NCI-H146 (cell line): ENCODE measurements at regions not wholly inside any gene's neighbourhood (a gene's known extent, or its start where the extent isn't known, plus 50 kb on each side); places are given as distances from the start of the nearest gene placed in this dataset.

Experiments
- DNase-seq: peaks from one replicate; lab custom pipeline; 2025; lab: John Stamatoyannopoulos, UW

DNA sequence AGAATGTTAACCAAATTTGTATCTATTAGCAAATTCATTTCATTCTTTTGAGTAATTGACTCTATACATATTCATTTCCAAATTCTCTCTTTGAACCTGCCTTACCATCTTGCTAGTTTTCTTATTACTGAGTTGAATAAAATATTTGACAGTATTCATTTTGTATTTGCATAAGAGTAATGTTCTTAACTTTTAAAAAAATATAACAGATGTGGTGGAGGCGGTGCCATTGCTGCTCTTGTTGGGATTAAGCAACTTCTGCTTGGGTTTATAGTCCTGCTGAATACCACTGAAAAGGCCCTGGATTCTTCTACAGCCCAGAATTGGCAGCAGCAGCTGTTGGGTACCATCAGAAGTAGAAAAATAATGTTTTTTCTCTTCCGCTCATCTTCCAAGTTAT is 148.9 kb upstream of the PEX5L start:
- no peak for DNase-seq

DNA sequence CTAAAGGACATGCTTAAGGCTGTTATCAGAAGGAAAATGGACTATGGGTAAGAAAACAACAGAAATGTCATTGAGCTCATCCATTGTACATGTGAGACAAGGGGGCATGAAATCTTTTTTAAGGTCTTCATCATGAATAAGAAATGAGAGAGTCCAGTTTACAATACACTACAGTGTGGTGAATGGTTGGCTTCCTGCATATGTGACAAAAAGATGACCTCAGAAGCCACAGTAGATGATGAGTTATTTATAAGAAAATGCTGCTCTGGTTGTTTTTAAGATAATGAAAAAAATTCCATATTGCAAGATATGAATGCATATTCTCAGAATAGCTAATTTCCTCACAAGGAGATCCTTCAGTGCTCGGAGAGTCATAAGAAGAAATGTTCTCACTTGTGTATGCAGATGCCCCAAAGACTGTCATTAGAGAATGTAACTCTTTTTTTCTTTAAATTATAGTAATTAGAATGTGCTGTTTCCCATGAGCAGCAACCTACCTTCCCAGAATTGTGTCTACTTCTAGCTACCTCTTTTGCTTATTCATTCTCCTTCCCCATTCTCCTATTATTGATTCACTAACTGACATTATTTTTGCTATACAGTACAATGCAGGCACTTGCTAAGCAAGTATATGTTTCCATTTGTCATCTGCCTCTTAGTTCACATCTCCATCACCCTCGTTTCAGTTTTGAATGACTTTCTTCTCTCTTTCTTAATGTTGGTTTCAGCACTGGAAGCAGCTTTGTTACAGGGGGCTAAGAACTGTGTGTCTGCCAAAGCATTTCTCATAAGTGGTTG is 152.0 kb upstream of the PEX5L start:
- no peak for DNase-seq

DNA sequence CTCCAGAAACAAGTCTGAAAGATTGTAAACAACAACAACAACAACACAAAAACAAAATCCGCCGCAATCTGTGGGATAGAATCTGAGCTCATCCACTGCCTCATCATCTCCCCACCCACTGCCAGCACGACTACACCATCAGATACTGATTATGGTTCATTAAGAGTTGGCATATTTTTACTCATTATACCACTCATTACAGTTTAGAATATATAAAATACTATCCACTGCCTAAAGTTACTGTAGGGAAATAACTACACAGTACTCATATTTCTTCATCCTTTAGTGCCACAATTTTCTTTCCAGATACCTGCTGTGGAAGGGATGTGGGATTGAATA is 152.5 kb upstream of the PEX5L start:
- no peak for DNase-seq

DNA sequence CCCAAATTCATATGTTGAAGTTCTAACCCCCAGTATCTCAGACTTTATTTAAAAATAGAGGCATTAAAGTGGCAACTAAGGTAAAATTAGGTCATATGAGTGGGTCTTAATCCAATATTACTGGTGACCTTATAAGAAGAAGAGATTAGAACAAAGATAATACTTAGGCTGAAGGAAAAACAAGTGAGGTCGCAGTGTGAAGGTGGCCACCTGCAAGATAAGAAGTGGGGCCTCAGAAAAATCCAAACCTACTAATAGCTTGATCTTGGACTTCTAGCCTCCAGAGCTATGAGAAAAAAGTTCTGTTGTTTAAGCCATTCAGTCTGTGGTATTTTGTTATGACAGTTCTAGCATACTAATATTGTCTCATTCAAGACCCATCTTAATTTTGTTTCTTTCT is 159.9 kb upstream of the PEX5L start:
- no peak for DNase-seq

DNA sequence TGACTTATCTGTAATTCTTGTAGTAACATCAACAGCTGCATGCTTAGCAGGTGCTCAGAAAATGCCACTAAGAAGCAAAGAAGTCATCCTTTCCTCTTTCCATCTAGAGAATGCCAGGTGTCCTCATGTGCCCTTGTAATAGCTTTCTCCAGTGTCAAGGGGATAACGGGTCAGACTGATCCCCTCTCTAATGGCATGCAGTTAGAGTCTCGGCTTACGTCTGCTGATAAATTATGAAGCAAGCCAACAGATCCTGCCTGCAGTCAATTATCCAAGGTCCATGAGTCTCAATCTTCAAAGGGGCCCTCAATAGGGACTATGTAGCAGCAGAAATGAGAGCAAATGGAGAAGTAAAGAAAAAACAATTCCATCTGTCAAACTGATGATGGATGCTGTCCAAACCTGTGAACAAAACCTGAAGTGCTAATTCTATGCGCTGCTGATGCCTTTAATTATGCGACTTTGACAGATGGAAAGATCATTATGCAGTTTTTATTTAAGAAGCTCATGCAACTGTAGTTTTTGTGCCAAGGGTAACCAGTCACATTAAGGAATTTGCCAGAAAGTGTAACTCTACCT is 162.8 kb upstream of the PEX5L start:
- DNase-seq: no peak

DNA sequence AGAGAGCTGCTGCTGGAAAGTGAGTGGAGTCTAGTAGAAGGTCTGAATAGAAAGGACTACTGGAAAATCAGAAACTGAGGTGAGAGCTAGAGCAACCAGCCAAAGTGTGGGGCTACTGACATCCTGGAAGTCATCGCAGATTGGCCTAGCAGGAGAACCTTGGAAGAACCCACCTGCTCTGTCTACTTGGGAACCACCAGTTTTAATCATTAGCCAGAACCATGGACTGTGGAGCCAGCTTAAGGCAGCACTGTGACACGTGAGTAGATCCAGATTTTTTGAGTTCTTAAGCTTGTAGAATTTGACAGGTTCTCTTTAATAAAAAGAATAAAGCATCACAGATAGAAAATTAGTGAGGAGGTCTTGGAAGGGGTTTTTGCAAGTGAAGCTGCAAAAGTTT is 179.1 kb upstream of the PEX5L start:
- DNase-seq: no peak

DNA sequence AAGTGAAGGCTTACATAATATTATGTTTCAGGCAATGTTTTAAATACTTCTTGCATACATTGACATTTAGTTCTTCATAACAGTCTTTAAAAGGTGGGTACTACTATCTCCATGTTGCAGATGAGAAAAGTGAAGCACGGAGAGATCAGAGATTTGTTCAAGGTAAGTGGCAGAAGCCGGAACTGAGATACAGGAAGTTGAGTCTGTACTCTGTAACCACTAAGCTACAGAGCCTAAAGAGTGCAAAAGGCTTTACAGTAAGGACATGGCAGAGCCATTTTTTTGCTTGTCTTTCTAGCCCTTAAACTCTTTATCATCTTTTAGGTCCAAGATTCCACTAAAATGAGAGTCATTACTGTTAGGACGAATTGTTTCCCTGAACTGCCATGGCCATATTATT is 186.5 kb upstream of the PEX5L start:
- no peak for DNase-seq

DNA sequence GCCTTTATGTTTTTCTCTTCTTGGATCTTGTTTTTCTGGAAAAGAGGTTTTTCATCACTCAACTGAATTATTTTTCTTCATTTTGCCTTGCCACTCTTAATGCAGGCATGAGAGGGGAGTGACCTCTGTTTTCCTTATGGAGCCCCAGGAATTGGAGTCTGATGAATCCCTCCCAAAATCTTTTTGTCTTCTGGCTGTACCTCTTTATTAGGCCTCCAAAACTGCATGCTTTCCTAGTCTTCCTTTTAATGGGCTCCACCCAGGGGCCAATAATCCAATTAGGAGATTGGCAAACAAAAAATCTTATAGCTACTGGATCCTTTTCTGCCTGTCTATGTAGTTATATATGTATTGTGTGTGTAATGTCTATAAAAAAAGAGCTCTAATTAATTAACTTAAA is 192.4 kb upstream of the PEX5L start:
- DNase-seq: no peak

DNA sequence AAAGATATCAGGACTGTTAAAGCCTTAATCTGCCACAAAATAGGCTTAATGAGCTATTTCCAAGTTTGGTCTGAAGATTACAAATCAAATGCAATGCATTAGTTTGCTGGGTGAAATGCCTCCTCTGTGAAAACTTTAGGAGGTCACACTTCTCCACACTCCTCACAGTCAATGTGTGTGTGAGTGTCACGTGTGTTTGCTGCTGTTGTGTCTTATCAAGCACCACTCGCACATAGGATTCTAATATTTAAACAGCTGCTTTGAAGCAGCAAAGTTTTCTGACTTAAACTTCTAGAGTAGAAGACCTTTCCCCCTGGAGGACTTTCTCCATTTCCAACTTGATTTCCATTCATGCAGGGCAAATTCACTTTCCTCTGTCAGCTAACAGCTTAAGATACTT is 203.2 kb upstream of the PEX5L start:
- DNase-seq: no peak

DNA sequence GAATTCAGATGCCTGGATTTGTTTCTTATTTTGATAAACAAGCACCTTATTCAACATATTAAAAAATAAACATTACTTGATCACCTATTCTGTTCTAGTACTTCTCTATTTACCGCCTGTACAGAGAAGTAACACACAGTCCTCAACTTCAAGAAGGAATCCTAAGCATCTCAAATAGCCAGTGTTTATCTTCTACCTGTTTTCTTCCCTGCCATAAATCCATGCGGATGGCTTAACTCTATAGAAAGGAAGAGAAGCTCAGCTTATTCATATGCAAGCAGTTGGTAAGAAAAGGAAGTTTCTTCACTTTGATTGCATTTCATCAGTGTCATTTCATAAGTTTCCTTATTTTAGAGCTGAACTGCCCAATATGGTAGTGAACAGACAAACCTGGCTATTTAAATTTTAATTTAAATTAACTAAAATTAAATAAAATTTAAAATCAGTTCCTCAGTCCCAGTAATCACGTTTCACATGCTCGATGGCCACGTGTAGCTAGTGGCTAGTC is 210.0 kb upstream of the PEX5L start:
- no peak for DNase-seq

DNA sequence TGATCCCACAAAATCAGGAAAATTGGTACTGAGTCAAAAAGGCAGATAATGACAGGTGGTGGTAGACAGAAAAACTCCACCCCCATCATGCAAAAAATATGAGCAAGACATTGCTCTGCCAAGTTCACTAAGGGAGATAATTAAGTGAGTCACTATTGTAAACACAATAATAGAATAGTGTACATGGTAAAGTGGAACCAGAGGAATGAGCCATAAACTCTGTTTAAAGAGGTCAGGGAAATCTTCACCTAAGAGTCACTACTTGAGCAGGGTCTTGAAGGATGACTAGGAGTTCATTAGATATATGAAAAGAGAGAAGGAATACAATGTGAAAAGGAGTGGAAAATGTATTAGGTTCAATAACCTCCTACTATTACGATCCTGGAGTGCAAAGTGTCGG is 213.4 kb upstream of the PEX5L start:
- no peak for DNase-seq

DNA sequence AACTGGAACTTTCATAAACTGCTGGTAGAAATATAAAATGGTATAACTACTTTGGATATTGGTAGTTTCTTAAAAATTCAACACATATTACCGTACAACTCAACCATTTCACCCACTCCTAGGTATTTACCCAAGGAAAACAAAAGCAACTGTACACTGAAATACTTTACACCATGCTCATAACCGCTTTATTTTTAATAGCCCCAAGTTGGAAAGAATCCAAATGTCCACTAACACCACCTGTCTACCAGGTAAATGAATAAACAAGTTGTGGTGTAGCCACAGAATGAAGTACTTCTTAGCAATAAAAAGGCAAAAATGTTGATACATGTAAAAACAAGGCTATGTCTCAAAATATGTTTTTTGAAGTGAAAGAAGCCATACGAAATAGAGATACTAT is 215.9 kb upstream of the PEX5L start:
- no peak for DNase-seq

DNA sequence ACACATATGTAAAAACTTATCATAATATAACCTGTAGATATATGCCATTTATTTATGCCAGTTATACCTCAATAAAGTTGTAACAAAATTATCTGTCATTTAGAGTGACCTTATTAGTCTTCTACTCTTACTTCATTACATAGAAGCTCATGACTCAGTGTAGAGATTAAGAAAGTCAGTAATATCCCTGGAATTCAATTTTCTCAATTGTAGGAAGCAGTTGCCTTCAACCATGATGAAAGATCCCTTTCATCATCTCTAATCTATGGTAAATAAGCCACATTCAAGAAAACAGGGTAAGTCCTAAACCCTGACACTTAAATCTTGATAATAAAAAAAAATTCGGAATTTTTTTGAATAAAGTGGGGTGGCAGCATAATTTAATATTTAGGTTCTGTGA is 216.5 kb upstream of the PEX5L start:
- DNase-seq: no peak

DNA sequence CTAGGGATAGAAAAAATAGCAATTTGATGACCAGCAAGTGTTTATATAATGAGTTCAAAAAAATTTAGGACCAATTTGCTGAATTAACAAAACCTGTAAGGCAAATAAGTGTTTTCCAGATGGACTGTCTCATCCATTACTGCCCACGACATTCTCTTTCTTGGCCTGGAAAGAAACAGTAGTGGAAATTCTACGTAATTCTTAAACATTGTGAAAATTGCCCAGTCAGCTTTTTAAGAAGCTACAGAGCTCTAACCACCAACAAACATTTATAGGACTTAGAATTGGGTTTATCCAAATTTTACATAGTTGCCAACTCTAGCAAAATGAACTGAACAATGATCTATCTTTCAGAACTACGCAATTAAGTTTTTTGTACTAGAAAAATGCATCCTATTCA is 227.7 kb upstream of the PEX5L start:
- no peak for DNase-seq

DNA sequence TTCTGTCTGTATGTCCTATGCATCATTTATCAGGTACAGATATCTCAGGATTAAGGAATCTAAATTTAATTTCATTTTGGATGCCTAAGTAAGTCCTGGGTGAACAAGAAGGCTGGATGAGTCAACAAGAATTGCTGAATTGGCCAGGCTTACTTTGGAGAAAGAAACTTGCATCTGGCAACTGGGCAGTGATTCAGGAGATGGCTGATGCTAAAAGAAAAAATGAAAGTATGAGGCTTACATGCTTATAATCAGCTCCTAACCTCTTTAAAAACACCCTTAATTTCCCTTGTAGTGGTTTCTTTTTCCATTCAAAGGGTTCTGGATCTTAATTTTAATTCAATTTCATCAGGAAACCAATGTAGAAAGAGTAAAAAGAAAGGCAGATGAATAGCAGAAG is 228.8 kb upstream of the PEX5L start:
- no peak for DNase-seq

DNA sequence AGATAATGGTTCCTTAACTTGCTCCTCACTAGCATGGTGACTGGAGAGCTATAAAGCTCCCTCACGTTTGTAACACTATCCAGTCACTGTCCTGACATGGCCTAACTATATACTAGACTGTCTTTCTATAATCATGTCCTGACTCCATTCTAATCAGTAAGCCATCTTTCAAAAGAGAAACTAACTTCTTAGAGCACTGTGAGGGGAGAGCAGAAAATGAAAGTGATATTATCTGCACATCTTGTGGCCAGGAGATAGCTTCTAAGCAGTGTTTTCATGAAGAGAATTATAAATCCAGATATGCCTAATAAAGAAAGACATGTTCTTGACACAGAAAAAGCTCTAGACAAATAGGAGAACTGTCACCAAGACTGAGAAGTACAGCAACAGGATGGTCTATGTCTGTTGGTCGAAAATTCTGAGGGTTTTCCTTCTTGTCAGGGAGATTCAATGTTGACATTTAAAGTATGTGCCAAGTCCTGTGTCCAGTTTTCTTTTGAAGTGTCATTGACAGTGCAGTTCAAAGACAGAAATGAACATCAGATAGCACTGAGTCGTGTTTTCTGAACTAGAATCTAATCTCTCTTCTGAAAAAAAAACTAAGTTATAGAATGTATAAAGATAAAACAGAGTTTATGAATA is 230.6 kb upstream of the PEX5L start:
- no peak for DNase-seq

DNA sequence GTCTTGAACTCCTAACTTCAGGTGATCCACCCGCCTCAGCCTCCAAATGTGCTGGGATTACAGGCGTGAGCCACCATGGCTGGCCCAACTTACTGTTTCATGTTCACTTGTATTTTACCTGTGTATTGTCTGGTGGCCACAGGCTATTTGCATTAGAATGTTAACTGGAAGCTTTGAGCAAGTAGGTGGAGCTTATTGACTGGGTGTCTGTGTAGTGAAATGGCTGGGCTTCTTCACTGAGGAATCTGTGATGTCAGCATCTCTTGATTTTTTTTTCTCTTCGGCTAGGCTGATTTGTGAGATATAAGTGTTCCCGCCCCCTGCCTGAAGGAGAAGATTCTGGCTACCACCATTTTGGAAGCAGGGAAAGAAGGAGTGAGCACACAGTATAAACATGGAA is 237.8 kb upstream of the PEX5L start:
- no peak for DNase-seq

DNA sequence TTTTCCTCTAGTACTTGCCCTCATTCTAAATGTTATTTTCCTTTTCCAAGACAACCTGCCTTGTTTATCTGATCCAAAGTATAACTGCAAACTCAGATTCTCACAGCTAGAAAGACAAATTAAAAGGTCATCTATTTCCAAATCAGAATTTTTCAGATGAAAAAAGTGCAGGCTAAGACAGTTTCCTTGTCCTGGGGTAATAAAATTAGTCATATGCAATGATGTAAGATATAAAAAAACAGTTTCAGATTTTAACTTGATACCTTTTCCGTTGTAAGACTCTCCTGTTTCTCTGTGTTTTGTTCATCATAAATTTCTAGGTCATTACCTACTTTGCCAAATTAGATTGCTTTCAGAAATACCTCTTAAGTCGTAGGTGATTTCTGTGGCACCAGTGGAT is 238.4 kb upstream of the PEX5L start:
- no peak for DNase-seq

DNA sequence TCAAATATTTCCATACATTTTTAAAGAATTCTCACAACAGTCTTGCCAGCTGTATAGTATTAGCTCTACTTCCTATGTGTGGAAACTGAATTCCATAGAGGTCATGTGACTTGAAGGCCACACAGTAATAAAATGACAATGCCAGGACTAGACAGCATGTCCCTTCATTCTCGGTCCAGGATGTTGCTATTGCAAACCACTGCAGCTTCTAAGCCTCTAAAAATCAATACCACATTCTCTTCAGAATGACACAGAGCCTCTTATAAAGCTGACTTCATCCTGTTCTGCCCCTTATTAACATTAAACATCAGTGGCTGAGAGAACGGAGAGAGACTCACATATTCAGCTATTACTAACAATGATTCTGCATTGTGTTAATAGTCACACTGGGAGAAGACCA is 240.3 kb upstream of the PEX5L start:
- no peak for DNase-seq

DNA sequence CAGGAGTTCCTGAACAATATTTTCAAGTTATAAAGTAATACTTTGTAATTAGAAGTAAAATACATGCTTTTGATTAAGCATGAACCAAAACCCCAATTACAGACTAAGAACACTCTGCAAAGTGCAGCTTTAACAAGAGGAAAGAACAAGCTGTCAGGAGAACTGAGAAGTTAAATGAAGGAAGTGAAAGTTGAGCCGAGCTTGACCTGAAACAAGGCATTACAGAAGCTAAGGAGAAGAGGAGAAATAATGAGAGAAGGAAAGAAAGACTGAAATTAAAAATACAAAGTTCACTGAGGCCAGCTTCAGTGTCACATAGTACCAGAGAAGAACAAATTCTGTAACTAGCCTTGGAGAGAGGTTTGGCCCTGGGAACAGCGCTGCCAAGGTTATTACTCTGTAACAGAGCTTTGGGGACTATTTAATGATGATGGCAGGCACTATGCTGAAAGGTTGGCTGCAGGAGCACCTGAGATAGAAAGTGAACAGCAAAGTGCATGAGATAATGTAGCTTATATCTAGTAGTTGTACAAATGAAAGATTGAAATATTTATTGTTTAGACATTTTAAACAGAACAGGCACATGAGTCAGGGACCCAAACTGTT is 241.9 kb upstream of the PEX5L start:
- DNase-seq: no peak

DNA sequence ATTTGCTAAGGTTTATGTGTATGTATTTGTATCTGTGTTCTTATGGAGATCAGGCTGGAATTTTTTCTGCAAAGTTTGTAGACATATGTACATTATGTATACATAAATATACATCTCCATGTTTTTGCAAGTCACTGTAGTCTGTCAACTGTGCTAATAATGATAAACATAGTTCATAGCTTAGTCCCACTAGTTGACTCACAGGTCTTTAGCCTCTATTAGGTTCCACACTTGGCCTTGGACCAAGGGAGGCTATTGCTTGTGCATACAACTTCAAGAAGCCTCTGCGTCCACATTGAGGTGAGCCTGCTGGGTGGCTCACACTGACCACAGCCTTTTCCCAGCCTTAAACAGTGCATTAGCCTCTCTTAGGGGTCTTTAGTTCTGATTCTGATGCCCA is 243.8 kb upstream of the PEX5L start:
- DNase-seq: no peak

DNA sequence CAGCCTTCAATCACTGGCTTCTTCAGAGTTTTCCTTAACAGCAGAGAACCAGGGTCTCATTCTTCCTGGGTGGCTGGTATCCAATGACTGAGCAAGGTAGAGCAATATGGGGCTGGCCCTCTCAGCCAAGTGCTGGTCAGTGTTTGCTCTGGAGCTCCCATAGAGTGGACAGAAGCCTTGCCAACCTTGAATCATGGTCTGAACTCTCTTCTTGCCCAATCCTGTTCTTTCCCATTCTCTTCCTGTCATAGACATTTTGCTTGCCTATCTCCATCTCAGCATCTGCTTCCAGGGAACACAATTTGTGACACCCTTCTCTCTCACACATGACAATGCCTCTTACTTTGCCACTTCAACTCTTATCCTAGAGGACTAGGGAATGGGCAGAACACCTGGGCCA is 245.6 kb upstream of the PEX5L start:
- no peak for DNase-seq

DNA sequence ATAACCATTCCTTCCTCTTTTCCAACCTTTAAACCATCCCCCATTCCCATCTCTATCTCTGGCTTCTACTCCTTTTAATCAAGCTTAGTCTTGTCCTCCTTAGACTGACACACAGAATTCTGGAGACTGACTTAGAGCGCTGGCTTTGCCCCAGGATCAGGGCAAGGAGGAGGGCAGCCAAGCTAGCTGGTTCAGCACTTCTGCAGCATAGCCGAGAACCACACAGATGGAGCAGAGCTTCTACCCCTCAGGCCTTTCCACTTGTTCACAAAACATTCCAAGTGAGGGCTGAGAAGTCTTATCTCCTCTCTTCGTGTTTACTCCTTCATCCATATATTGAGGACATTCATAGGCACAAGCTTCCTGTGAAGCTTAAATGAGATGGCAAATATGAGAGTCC is 246.5 kb upstream of the PEX5L start:
- no peak for DNase-seq
